CD4-positive, CD25-positive, alpha-beta regulatory T cell (primary cell): ENCODE measurements at regions not wholly inside any gene's neighbourhood (a gene's known extent, or its start where the extent isn't known, plus 50 kb on each side); places are given as distances from the start of the nearest gene placed in this dataset.
A peak's percentile ranks its signal among the peaks of the same experiment; 100 is the strongest.

ENCODE experiments used
- ATAC-seq, 2 donors: fragments of 150-1000 bp; cut with Tn5 transposase; one replicate each; pipeline ENCODE4 v1.10.0; 2021; ENCODE audit warnings: low read depth in 2 of 2, moderate number of reproducible peaks in 2 of 2, moderate library complexity in 1 of 2
- DNase-seq, 3 donors: peaks; one replicate each; pipeline versions ENCODE4 v3.0.0 to v3.0.0-alpha.2; 2012 to 2022; ENCODE audit warnings: mixed read lengths in 1 of 3
- H3K27ac ChIP-seq: one replicate; pipeline ENCODE4 v1.7.0; 2013; ENCODE audit warnings: mild to moderate bottlenecking, low read length; ENCODE audit not compliant: insufficient read depth, poor library complexity, severe bottlenecking
- H3K27me3 ChIP-seq: one replicate; pipeline ENCODE4 v1.7.0; 2013; ENCODE audit warnings: low read length; ENCODE audit not compliant: control insufficient read depth, insufficient read depth
- H3K36me3 ChIP-seq: one replicate; pipeline ENCODE4 v1.7.0; 2013; ENCODE audit warnings: mild to moderate bottlenecking, low read length, moderate library complexity; ENCODE audit not compliant: control insufficient read depth, insufficient read depth
- H3K4me1 ChIP-seq: 2 replicates; pipeline ENCODE4 v1.7.0; 2013; ENCODE audit warnings: mild to moderate bottlenecking, low read length; ENCODE audit not compliant: insufficient read depth, control insufficient read depth, poor library complexity, severe bottlenecking
- H3K4me3 ChIP-seq: one replicate; pipeline ENCODE4 v1.7.0; 2013; ENCODE audit warnings: low read depth, mild to moderate bottlenecking, low read length, moderate library complexity
- H3K9me3 ChIP-seq, 2 experiments: 1 replicate in 1 of 2; 2 replicates in 1 of 2; pipeline ENCODE4 v1.7.0; 2013; ENCODE audit warnings: low read length in 2 of 2, mild to moderate bottlenecking in 1 of 2, moderate library complexity in 1 of 2; ENCODE audit not compliant: control insufficient read depth in 2 of 2
- H3K27ac Mint-ChIP-seq, 3 donors: one replicate each; pipeline ENCODE4 v1.8.0; 2020 to 2022; ENCODE audit warnings: mild to moderate bottlenecking in 3 of 3, mixed read lengths in 3 of 3, moderate library complexity in 2 of 3
- H3K27me3 Mint-ChIP-seq: one replicate; pipeline ENCODE4 v1.8.0; 2022; ENCODE audit warnings: mild to moderate bottlenecking, mixed read lengths
- H3K36me3 Mint-ChIP-seq: one replicate; pipeline ENCODE4 v1.8.0; 2020; ENCODE audit warnings: mixed read lengths
- H3K4me1 Mint-ChIP-seq, 4 donors: one replicate each; pipeline ENCODE4 v1.8.0; 2020 to 2022; ENCODE audit warnings: mixed read lengths in 4 of 4, mild to moderate bottlenecking in 1 of 4
- H3K4me3 Mint-ChIP-seq, 4 donors: one replicate each; pipeline ENCODE4 v1.8.0; 2020 to 2022; ENCODE audit warnings: mild to moderate bottlenecking in 4 of 4, mixed read lengths in 4 of 4, moderate library complexity in 3 of 4
- H3K9me3 Mint-ChIP-seq, 7 donors: one replicate each; pipeline ENCODE4 v1.8.0; 2020 to 2022; ENCODE audit warnings: mixed read lengths in 7 of 7, mild to moderate bottlenecking in 3 of 7, moderate library complexity in 2 of 7

GRCh38 chr7:17134786-17135185 is 163.7 kb upstream of the AHR start:
- Histone ChIP-seq H3K27ac (no peak overlapping the region), H3K36me3 (no peaks in the 10 kb centered on the region), H3K4me1 (peaks cover 34% of the 10 kb centered on the region), H3K9me3 (no peaks in the 10 kb centered on the region), H3K4me3 (no peak overlapping the region), H3K27me3 (no peaks in the 10 kb centered on the region)
- H3K27ac Mint-ChIP-seq = no peak overlapping the region
- H3K27me3 Mint-ChIP-seq = no peaks in the 10 kb centered on the region
- peak overlapping the region in 1 of 4 donors; percentile 0 for H3K4me3 Mint-ChIP-seq
- no peaks in the 10 kb centered on the region for H3K36me3 Mint-ChIP-seq
- DNase-seq (peak in 1 of 3 donors; percentile 50), ATAC-seq (no peak)
- H3K9me3 Mint-ChIP-seq = peaks cover 0 to 2% (median 0%) of the 10 kb centered on the region in 7 donors
- H3K4me1 Mint-ChIP-seq = peaks cover 37 to 60% (median 41%) of the 10 kb centered on the region in 4 donors

GRCh38 chr7:17136126-17136525 is 162.3 kb upstream of the AHR start:
- H3K4me1 Mint-ChIP-seq = peaks cover 41 to 65% (median 47%) of the 10 kb centered on the region in 4 donors
- ATAC-seq = no peak
- H3K36me3 ChIP-seq = no peaks in the 10 kb centered on the region
- H3K27me3 Mint-ChIP-seq = no peaks in the 10 kb centered on the region
- H3K36me3 Mint-ChIP-seq = no peaks in the 10 kb centered on the region
- H3K27me3 ChIP-seq = no peaks in the 10 kb centered on the region
- H3K9me3 ChIP-seq = no peaks in the 10 kb centered on the region
- no peak for DNase-seq
- no peak overlapping the region for H3K4me3 ChIP-seq
- H3K27ac Mint-ChIP-seq = peak overlapping the region in 2 of 3 donors; percentile 18 to 83
- peaks cover 0 to 2% (median 0%) of the 10 kb centered on the region in 7 donors for H3K9me3 Mint-ChIP-seq
- no peak overlapping the region for H3K4me3 Mint-ChIP-seq
- no peak overlapping the region for H3K27ac ChIP-seq
- H3K4me1 ChIP-seq = peaks cover 45% of the 10 kb centered on the region

GRCh38 chr7:17139081-17139480 is 159.4 kb upstream of the AHR start:
- Mint-ChIP-seq H3K4me3 (peak overlapping the region; percentile 11 to 76 (median 57)), H3K9me3 (peaks cover 0 to 2% (median 0%) of the 10 kb centered on the region in 7 donors), H3K27ac (peak overlapping the region; percentile 87 to 98 (median 90)), H3K27me3 (no peaks in the 10 kb centered on the region), H3K4me1 (peaks cover 51 to 81% (median 59%) of the 10 kb centered on the region in 4 donors), H3K36me3 (no peaks in the 10 kb centered on the region)
- H3K4me1 ChIP-seq = peaks cover 61% of the 10 kb centered on the region
- peak overlapping the region; percentile 73 for H3K27ac ChIP-seq
- ATAC-seq = peak; percentile 92 to 94
- no peaks in the 10 kb centered on the region for H3K9me3 ChIP-seq
- no peaks in the 10 kb centered on the region for H3K27me3 ChIP-seq
- DNase-seq = peak in 1 of 3 donors; percentile 89
- H3K4me3 ChIP-seq = peak overlapping the region; percentile 59
- H3K36me3 ChIP-seq = no peaks in the 10 kb centered on the region

GRCh38 chr7:17140406-17140805 is 158.0 kb upstream of the AHR start:
- Histone ChIP-seq H3K36me3 (no peaks in the 10 kb centered on the region), H3K27ac (peak overlapping the region; percentile 73), H3K27me3 (no peaks in the 10 kb centered on the region), H3K9me3 (no peaks in the 10 kb centered on the region), H3K4me1 (peaks cover 63% of the 10 kb centered on the region), H3K4me3 (no peak overlapping the region)
- no peaks in the 10 kb centered on the region for H3K27me3 Mint-ChIP-seq
- H3K4me1 Mint-ChIP-seq = peaks cover 50 to 81% (median 57%) of the 10 kb centered on the region in 4 donors
- ATAC-seq = no peak
- peak overlapping the region in 1 of 4 donors; percentile 11 for H3K4me3 Mint-ChIP-seq
- H3K27ac Mint-ChIP-seq = peak overlapping the region in 2 of 3 donors; percentile 79 to 90
- no peaks in the 10 kb centered on the region for H3K36me3 Mint-ChIP-seq
- peaks cover 0 to 2% (median 0%) of the 10 kb centered on the region in 7 donors for H3K9me3 Mint-ChIP-seq
- DNase-seq = no peak

GRCh38 chr7:17142831-17143541 is 155.5 kb upstream of the AHR start:
- no peaks in the 10 kb centered on the region for H3K27me3 Mint-ChIP-seq
- no peak for ATAC-seq
- DNase-seq = peak in 1 of 3 donors; percentile 39
- peak overlapping the region; percentile 48 to 82 (median 76) for H3K4me3 Mint-ChIP-seq
- peaks cover 0 to 2% (median 0%) of the 10 kb centered on the region in 7 donors for H3K9me3 Mint-ChIP-seq
- H3K4me1 Mint-ChIP-seq = peaks cover 47 to 66% (median 55%) of the 10 kb centered on the region in 4 donors
- Histone ChIP-seq H3K4me1 (peaks cover 59% of the 10 kb centered on the region), H3K36me3 (no peaks in the 10 kb centered on the region), H3K27ac (peak overlapping the region; percentile 47), H3K4me3 (peak overlapping the region; percentile 82), H3K9me3 (no peaks in the 10 kb centered on the region), H3K27me3 (no peaks in the 10 kb centered on the region)
- peak overlapping the region; percentile 31 to 72 (median 65) for H3K27ac Mint-ChIP-seq
- H3K36me3 Mint-ChIP-seq = no peaks in the 10 kb centered on the region

- H3K9me3 Mint-ChIP-seq = peaks cover 0 to 2% (median 0%) of the 10 kb centered on the region in 7 donors
- DNase-seq = peak in 2 of 3 donors; percentile 19 to 63
Observed at GRCh38 chr7:17144322-17144721, 154.1 kb upstream of the AHR start.

GRCh38 chr7:17146621-17147020 is 151.8 kb upstream of the AHR start:
- Histone ChIP-seq H3K4me3 (no peak overlapping the region), H3K4me1 (peaks cover 31% of the 10 kb centered on the region), H3K27ac (no peak overlapping the region), H3K36me3 (no peaks in the 10 kb centered on the region), H3K27me3 (no peaks in the 10 kb centered on the region), H3K9me3 (no peaks in the 10 kb centered on the region)
- peaks cover 0 to 2% (median 0%) of the 10 kb centered on the region in 7 donors for H3K9me3 Mint-ChIP-seq
- ATAC-seq = no peak
- no peak overlapping the region for H3K4me3 Mint-ChIP-seq
- H3K27me3 Mint-ChIP-seq = no peaks in the 10 kb centered on the region
- no peak overlapping the region for H3K27ac Mint-ChIP-seq
- no peaks in the 10 kb centered on the region for H3K36me3 Mint-ChIP-seq
- DNase-seq = no peak
- peaks cover 24 to 38% (median 31%) of the 10 kb centered on the region in 4 donors for H3K4me1 Mint-ChIP-seq

More at GRCh38 chr7:17144322-17144721, 154.1 kb upstream of the AHR start:
- Histone ChIP-seq H3K4me3 (peak overlapping the region; percentile 52), H3K27ac (no peak overlapping the region), H3K4me1 (peaks cover 46% of the 10 kb centered on the region), H3K9me3 (no peaks in the 10 kb centered on the region), H3K36me3 (no peaks in the 10 kb centered on the region), H3K27me3 (no peaks in the 10 kb centered on the region)
- H3K27me3 Mint-ChIP-seq = no peaks in the 10 kb centered on the region
- peak overlapping the region in 2 of 3 donors; percentile 24 to 28 for H3K27ac Mint-ChIP-seq
- peak overlapping the region; percentile 14 to 74 (median 57) for H3K4me3 Mint-ChIP-seq
- H3K4me1 Mint-ChIP-seq = peaks cover 35 to 53% (median 42%) of the 10 kb centered on the region in 4 donors
- H3K36me3 Mint-ChIP-seq = no peaks in the 10 kb centered on the region
- peak; percentile 63 to 70 for ATAC-seq
